ENCODE measurements at regions not wholly inside any gene's neighbourhood (a gene's known extent, or its start where the extent isn't known, plus 50 kb on each side); places are given as distances from the start of the nearest gene placed in this dataset.
"Not testable (repeated sequence)": the region's sequence is repeated elsewhere in the genome, so short reads cannot be mapped to it uniquely, and the experiment has no call there.

DNA sequence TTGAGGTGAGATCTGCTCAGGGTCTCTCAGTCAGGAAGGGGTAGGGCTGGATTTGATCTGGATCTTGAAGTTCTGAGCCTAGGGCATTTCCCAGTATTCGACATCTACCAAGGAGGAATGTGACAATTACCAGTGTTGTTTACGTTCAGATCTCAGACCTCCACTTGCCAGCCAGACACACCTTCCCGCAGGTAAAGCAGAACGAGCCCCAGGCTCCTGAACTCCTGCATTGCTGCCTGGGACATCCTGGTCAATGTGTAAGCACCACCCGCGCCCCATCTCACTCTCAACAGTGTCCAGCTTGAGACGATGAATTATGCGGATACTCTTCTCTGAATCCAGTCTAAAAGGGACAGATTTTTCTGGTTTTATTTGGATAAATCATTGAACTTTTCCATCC, 56.7 kb upstream of the PTCH1 start:
- Histone ChIP-seq H3K4me1 (no peaks in the 10 kb centered on the region), H3K36me3 (replicated peaks in 1 of 2; ENCODE audit: insufficient read depth in 1 of 2, low read depth in 2 of 2) (no peaks in the 10 kb centered on the region), H3K27me3 (no peaks in the 10 kb centered on the region), H3K9me3 (no peaks in the 10 kb centered on the region), H3K27ac (no peak overlapping the region), H3K4me3 (no peak overlapping the region)
- intact Hi-C loops (cut with DNase I) = no loop called here
- 52 to 67% methylated on average over 8 of the region's 8 CpGs for WGBS, 2 donors
- no peak for DNase-seq
- no peak for TF ChIP-seq POLR2A (IDR thresholded peaks at IDR 0.05)
- TF ChIP-seq, protein P1, sequence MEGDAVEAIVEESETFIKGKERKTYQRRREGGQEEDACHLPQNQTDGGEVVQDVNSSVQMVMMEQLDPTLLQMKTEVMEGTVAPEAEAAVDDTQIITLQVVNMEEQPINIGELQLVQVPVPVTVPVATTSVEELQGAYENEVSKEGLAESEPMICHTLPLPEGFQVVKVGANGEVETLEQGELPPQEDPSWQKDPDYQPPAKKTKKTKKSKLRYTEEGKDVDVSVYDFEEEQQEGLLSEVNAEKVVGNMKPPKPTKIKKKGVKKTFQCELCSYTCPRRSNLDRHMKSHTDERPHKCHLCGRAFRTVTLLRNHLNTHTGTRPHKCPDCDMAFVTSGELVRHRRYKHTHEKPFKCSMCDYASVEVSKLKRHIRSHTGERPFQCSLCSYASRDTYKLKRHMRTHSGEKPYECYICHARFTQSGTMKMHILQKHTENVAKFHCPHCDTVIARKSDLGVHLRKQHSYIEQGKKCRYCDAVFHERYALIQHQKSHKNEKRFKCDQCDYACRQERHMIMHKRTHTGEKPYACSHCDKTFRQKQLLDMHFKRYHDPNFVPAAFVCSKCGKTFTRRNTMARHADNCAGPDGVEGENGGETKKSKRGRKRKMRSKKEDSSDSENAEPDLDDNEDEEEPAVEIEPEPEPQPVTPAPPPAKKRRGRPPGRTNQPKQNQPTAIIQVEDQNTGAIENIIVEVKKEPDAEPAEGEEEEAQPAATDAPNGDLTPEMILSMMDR (IDR thresholded peaks at IDR 0.05) = no peak
- no peak for ATAC-seq

DNA sequence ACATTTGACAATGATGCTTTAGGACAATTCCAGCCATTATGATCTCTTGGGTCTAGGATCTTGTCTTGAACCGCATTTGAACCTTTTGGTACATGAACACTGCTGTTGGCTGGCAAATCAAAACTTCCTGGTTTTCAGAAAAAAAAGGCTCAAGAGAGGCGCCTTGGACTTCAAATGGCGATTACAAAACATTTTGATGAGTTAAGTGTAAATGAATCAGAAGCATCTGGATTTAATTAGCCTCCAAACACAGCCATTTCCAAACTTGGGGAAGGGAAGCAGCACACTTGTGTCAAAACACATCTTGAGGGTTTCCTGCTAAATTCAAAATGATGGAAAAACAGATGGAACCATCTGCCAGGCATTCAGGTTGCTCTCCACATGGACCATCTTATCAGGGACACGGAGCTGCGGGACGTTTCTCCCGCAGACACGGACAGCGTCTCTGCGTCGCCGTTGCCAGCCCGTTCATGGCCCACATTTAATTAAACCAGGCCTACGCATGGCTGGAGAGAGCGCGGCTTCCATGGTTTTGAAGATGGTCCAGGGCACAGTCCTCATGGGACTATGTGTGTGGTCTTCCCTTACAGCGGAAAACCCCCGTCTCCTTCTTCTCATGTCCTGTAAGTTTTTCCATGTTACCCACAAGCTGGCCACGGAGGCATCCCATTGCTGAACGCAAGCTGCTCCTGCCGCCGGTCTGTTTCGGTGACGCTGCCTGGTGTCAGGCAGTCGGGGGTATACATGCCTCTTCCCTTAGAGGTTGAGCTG, 55.8 kb upstream of the PTCH1 start:
- Histone ChIP-seq H3K27ac (no peak overlapping the region), H3K4me3 (no peak overlapping the region), H3K9me3 (no peaks in the 10 kb centered on the region), H3K27me3 (no peaks in the 10 kb centered on the region), H3K4me1 (no peaks in the 10 kb centered on the region), H3K36me3 (replicated peaks in 1 of 2; ENCODE audit: insufficient read depth in 1 of 2, low read depth in 2 of 2) (no peaks in the 10 kb centered on the region)
- no peak for DNase-seq
- intact Hi-C loops (cut with DNase I) = no loop called here
- TF ChIP-seq, protein P1 (IDR thresholded peaks at IDR 0.05) = no peak
- no peak for TF ChIP-seq POLR2A (IDR thresholded peaks at IDR 0.05)
- 82 to 84% methylated on average over 25 of the region's 25 CpGs for WGBS, 2 donors
- ATAC-seq = no peak

DNA sequence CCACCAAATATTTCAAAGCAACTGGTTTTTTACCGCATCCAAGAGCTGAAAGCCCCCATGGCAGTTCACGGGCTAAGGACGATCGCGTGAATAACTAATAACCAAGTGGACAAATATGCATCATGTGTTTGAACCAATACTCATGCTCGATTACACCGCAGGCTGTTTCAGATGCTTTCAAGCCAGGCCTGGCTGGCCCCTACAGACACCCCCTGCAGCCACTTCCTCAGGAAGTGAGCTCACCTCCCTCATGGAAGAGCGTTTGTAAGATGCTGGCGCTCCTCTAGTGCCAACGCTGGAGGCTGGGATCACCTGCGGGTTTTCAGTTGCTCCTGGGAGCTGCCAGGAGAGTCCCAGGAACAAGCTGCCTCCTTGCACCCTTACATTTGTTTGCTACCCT, 53.9 kb upstream of the PTCH1 start:
- no peaks in the 10 kb centered on the region for H3K27me3 ChIP-seq
- no peaks in the 10 kb centered on the region for H3K4me1 ChIP-seq
- no peak for TF ChIP-seq POLR2A (IDR thresholded peaks at IDR 0.05)
- TF ChIP-seq, protein P1 (IDR thresholded peaks at IDR 0.05) = no peak
- WGBS, 2 donors = 73 to 75% methylated on average over 11 of the region's 11 CpGs
- intact Hi-C loops (cut with DNase I) = no loop called here
- DNase-seq (no peak), ATAC-seq (no peak)
- H3K36me3 ChIP-seq (replicated peaks in 1 of 2; ENCODE audit: insufficient read depth in 1 of 2, low read depth in 2 of 2) = no peaks in the 10 kb centered on the region
- no peaks in the 10 kb centered on the region for H3K9me3 ChIP-seq
- no peak overlapping the region for H3K4me3 ChIP-seq
- H3K27ac ChIP-seq = no peak overlapping the region

DNA sequence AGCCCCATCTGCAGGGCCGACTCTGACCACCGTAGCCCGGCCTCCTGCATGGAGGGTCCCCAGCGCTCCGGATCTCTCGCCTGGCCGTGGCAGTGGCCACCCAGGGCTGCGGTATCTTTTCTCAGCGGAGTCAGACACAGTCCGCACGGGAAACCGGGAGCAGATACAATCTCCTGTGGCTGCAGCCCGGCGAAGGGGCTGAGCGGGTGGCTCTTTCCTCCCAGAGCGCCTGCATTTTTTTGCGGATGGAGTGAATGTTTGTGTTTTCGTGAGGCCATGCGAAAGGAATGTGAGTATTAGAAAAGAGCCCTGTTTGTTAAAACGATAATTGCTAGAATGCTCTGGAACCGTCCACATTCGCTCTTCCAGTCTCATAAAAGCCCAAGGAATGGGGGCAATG, 53.4 kb upstream of the PTCH1 start:
- TF ChIP-seq POLR2A (IDR thresholded peaks at IDR 0.05) = no peak
- TF ChIP-seq, protein P1 (IDR thresholded peaks at IDR 0.05) = no peak
- WGBS, 2 donors = 31 to 37% methylated on average over 15 to 22 of the region's 22 CpGs
- Histone ChIP-seq H3K27me3 (no peaks in the 10 kb centered on the region), H3K9me3 (no peaks in the 10 kb centered on the region), H3K36me3 (replicated peaks in 1 of 2; ENCODE audit: insufficient read depth in 1 of 2, low read depth in 2 of 2) (no peaks in the 10 kb centered on the region), H3K4me3 (no peak overlapping the region), H3K4me1 (no peaks in the 10 kb centered on the region), H3K27ac (no peak overlapping the region)
- intact Hi-C loops (cut with DNase I) = no loop called here
- ATAC-seq (no peak), DNase-seq (no peak)

DNA sequence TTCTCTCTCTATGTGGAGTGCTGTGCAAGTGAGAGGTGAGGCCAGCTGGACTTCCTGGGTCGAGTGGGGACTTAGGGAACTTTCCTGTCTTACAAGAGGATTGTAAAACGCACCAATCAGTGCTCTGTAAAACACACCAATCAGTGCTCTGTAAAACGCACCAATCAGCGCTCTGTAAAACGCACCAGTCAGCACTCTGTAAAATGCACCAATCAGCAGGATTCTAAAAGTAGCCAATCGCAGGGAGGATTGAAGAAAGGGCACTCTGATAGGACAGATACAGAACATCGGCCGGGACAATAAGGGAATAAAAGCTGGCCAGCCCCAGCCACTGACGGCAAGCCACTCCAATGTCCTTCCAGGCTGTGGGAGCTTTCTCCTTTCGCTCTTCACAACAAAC, 52.0 kb upstream of the PTCH1 start:
- H3K27ac ChIP-seq; DNase-seq; H3K4me1 ChIP-seq; H3K9me3 ChIP-seq; intact Hi-C loops (cut with DNase I); H3K36me3 ChIP-seq (replicated peaks in 1 of 2; ENCODE audit: insufficient read depth in 1 of 2, low read depth in 2 of 2); ATAC-seq; H3K27me3 ChIP-seq; H3K4me3 ChIP-seq: not testable (repeated sequence)
- 88 to 90% methylated on average over 9 to 10 of the region's 10 CpGs for WGBS, 2 donors
